ENCODE measurements at regions not wholly inside any gene's neighbourhood (a gene's known extent, or its start where the extent isn't known, plus 50 kb on each side); places are given as distances from the start of the nearest gene placed in this dataset.

DNA sequence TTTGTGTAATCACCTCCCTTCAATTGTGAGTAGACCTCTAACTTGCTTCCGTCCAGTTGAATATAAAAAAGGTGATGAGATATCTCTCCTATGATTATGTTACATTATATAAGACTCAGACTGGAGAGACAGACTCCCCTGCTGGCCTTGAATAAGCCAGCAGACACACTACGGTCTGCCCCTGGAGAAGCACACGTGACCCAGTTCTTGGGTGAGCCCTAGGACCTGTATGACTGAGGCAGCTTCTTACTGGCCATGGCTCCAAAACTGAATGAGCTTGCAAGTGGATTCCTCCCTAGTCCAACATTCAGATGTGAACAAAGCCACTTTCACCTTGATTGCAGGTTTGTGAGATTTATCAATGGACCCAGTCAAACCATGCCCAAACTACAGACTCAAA, 427.9 kb upstream of the DCN start:
- DNase-seq (ENCODE audit: extremely low read depth in 1 of 2, low read depth in 1 of 2): no peak

DNA sequence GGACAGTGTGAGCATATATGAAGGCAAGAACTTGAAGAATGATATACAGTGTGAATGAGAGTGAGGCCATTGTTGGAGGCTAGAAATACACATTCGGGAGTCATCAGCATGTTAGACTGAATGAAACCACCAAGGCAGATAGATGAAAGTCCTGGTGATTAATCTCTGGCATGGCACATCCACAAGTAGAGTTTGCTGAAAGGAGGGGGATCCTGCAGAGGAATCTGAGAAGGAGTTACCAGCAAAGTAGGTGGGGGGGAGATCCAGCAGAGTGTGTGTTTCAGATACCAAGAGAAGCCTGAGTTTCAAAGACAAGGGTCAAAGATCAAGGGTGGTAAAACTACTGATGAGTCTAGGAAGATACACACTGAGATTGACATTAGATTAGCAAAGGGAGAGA, 426.7 kb upstream of the DCN start:
- no peak for DNase-seq (ENCODE audit: extremely low read depth in 1 of 2, low read depth in 1 of 2)

DNA sequence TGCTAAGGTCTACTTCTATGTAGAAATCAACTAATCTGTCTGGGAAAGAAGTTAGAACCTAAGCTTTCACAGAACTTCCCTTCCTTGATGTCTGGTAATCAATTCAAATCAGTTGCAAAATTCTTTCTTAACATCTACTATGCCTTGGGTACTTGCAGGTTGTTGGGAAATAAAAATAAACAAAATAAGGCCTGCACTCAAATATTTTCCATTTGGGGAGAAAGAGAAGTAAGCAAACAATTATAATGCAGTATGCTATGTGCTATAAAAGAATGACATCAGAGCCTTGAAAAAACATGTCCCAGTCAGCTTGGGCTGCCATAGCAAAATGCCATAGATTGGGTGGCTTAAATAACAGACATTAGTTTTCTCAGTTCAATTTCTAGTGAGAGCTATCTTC, 425.9 kb upstream of the DCN start:
- no peak for DNase-seq (ENCODE audit: extremely low read depth in 1 of 2, low read depth in 1 of 2)

DNA sequence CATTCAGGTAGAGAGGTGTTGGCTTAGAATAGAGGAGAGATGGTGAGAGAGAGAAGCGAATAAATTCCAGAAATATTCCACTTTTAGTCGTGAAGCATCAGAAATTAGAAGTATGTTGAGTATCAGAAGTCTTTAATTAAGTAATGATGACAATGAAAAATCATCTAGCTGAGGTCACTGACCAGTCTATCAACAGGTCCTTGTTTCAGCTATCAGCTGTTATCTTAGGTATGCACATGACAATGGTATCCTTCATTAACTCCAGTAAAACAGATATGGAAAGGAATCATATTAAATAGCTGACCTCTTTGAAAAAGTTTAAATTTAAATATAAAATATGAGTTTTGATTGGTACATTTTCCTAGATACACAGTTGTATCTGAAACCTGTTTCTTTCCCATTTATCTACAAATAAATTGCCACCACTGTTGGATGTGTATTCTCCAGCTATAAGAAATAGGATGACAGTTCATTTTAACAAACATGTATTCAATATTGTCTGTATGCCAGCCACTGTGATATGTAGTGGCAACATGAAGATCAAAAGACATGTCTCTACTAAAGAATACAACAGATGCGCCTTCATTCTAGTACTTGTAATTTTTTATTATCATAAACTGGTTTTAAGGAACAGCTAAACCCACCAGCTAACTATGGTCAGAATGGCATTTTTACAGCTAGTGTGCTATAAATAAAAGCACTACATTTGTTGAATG, 424.2 kb upstream of the DCN start:
- DNase-seq (ENCODE audit: extremely low read depth in 1 of 2, low read depth in 1 of 2): no peak

DNA sequence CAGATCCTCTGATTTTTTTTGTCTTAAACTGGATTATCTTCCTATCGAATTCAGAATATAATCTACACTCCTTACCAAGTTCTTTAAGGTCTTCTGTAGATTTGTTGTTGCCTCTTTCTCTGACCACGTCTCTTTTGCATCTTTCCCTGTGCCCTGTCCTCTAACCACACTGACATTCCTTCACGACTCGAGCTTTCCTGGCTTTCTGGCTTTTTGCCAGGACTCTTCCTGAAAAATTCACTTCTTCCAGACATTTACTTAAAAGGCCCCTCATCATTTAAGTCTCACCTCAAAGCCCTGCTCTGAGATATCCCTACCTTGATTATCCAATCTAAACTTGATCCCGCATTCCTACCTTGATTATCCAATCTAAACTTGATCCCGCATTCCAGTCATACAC, 422.3 kb upstream of the DCN start:
- DNase-seq (ENCODE audit: extremely low read depth in 1 of 2, low read depth in 1 of 2): no peak

DNA sequence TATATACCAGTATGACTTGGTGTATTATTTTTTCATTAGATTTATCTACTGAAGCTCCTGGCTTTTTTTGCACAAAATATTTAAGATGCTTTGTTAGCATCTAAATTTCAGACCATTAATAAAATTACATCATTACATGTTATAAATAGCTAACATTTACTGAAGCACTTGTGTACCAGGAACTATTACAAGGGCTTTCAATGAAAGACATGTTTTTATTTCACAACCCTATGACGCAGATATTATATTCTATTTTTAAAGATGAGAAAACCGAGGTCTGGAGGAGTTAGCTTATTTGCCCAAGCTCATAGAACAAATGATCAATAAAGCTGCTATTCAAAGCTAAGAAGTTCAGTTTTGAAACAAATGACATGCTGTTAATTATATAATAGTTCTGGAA, 420.4 kb upstream of the DCN start:
- DNase-seq (ENCODE audit: extremely low read depth in 1 of 2, low read depth in 1 of 2): no peak

DNA sequence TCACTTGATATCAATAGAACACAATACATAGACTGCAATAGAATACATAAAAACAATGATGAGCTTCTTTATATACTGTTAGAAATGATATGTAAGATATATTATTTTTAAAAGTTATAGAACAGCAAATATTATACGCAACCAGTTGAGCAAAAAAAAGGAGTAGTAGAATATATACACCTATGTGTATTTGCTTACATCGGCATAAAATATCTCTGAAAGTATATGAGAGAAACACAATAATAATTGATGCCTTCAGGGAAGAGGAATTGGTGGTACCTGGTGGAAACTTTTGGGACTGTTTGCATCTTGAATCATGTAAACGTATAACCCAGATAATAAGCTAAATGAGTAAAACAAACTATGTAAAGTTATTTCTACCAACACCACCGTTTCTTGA, 418.4 kb upstream of the DCN start:
- DNase-seq (ENCODE audit: extremely low read depth in 1 of 2, low read depth in 1 of 2): no peak

DNA sequence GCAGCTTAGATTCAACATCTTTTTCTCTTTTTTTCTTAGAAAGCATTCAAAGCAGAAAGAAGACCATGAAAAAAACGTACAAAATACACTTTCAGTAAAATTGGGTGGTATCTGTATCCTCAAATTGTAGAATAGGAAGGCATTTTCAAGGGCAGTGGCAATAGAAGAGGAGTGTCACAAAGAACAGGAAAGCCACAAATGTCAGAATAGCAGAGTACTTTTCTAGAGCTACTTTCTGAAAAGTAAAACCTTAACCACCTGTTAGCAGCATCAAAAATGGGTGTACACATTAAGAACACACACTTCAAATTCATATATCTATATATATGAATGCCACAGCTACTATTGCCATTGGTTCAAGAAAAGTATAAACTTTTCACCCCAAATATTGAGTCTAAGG, 412.1 kb upstream of the DCN start:
- DNase-seq (ENCODE audit: extremely low read depth in 1 of 2, low read depth in 1 of 2): no peak

DNA sequence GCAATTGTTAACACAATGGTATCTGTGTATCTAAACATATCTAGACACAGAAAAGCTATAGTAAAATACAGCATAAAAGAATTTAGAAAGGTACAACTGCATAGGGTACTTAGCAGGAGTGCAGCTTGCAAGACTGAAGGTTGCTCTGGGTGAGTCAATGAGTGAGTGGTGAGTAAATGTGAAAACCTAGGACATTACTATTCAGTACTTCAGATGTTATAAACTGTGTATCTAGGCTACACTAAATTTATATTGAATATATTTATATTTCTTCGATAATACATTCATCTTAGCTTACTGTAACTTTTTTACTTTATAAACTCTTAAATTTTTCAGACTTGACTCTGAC, 409.0 kb upstream of the DCN start:
- DNase-seq (ENCODE audit: extremely low read depth in 1 of 2, low read depth in 1 of 2): no peak

DNA sequence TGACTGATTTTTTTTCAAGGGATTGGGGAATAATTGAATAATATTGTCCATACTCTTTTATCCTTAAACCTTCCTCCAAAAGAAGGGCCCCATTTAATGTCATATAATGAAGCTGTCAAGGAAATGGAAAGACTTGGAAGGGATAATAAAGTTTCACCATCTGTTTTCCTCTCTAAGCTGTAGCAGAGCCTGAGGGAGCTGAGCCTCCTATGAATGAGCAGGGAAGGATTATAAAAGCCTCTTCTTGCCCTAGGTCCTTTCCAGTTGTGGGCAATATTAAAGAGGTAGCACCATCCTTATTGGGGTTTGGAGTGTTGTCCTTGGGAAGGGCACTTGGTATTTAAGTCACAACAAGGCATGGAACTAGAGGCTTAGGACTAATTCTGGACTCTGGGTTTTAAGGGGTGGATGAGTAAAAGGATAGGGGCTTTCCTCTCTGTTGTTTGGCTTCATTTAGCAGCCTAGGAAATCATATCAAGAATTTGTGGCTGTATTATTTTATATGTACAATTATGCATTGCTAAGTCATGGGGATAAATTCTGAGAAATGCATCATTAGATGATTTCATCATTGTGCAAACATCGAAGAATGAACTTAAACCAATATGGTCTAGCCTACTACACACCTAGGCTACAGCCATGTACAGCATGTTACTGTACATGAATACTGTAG, 408.5 kb upstream of the DCN start:
- no peak for DNase-seq (ENCODE audit: extremely low read depth in 1 of 2, low read depth in 1 of 2)

DNA sequence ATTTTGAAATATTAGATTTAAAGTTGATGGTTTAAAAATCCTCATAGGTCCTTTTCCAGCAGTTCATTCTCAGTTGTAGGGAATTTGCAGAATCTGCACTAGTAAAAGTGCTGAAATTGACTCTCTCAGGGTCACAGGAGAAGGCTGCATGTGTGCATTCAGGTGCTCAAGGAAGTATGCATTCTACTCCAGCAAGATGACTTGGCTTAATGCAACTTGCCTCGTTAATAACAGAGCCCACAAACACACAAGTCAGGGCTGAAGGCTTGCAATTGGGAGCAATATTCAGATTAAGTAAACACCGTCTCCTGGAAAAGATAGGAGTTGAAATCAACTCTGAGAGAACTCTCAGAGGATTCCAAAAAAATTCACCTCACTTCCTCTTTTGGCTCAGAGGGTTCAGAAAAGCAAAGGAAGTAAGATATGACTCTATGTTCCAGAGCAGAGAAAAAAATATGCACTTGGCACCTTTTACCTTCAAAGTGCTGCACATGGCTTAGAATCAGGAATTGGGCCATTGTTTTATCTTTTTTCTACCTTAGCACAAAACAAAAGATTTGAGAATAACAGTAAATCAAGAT, 406.3 kb upstream of the DCN start:
- DNase-seq (ENCODE audit: extremely low read depth in 1 of 2, low read depth in 1 of 2): no peak

DNA sequence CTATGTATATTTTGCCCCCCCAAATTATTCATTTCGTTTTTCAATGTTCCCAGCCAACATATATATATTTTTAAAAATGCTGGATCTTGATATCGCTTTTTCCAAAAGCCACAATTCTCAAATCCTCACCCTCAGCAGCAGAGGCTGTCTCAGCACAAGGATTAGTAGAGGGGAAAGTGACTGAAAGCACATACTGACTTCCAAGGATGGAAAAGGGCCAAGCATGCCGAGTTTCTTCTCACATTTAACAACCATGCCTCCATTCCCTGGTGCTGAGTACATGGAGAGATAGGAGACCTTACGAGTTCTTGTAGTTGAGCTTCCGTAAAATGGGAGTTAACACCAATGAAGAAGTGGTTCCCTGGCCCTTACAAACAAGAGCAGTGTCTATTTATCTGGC, 403.4 kb upstream of the DCN start:
- DNase-seq (ENCODE audit: extremely low read depth in 1 of 2, low read depth in 1 of 2): no peak

DNA sequence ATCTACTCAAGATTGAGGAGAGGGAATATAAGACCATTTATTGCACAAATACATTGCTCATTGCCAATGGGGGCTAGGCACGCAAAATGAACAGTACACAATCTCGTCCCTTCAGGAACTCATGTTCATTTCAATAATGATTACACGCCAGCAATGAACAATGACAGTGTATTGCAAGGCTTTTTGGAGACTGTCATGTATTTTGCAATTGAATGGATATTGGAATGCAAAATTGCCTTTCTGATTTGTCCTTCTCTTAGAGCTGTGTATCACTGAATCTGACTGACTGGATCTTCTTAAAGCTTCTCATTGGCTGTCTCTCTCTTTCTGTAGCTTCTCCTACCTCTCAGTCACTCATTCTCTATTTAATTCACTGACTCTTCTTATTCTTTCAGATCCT, 400.2 kb upstream of the DCN start:
- no peak for DNase-seq (ENCODE audit: extremely low read depth in 1 of 2, low read depth in 1 of 2)

DNA sequence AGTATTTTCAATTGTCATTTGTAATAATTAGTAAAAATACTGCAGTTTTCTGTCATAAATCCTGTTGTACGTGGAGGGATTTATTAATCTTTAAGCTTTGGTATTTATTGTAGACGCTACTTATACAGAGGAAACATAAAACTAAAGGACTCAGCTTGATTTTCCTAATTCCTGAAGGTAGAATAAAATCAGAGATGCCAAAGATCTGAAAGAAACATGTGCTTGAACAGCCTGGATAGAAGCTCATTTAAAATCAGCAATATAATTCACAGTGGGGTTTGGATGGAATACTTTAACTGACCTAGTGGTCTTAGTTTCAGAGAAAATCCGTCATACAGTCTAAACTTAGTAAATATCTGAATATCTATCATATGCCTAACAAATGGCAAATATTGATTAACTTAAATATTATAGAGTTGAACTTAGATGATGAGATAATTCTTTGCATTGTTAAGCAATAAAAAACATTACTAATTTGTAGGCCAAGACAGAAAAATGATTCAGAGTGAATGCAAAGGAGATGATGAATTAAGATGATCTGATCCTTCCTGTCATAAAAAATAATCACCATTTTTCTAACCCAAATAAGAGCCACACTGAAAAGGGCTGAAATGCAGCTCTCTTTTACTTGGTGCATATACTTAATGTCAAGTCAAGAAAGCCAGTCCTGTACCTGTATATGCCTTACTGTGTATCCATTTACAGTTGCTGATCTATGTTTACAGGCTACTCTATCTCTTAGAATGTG, 397.1 kb upstream of the DCN start:
- no peak for DNase-seq (ENCODE audit: extremely low read depth in 1 of 2, low read depth in 1 of 2)

DNA sequence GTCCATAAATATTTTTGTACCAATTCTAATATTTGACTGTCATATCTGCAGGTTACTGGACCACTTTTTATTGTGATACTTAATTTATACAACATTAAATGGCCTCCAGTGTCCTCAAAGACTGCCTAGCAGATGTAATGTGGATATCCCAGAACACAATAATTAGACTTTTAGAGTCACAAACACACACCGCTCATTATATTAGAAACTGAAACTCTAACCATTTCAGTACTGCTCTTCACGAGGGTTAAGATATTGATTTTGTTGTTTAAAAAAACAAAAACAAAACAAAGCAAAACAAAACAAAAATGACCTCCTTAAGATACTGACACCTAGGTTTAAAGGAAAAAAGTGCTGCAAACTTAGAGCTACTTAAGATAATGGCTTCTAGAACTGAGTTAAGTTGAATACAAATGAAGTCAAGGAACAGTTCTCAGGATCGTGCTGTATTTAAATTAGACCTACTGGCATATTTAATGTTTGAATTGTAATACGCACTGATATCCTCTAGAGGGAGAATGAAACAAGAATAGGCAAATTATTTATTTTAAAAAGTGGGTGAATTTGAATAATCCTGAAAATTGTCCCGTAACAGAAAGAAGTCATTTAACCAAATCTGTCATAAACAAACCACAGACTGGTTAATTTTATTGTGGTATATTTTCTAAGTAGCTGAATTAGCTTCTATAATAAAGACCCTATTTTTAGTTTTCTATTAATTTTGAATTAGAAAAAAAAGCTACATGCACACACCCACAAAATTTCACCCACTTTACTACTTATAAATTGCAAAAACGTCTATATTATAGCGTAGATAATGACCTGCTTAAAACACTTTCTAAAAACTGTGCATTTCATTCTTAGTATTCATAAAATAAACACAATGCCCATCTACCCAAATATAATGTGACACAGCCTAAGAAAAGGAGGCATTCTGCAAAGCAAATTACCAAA, 395.2 kb upstream of the DCN start:
- DNase-seq (ENCODE audit: extremely low read depth in 1 of 2, low read depth in 1 of 2): no peak

DNA sequence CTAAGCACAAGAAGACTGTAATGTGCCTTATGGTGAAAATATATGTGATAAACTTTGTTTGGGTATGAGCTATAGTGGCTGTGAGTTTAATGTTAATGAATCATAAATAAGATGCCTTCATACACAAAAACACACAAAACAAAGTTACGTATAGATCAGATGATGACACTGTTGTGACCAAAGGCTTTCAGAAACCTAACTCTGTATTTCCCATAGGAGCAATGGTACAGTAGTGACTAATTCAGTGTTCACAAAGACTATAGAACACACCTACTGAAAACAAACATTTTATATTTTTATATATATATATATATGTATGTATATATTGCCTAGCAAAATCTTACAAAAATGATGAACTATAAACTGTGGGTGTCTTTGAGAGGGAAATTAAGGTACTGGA, 393.8 kb upstream of the DCN start:
- no peak for DNase-seq (ENCODE audit: extremely low read depth in 1 of 2, low read depth in 1 of 2)

DNA sequence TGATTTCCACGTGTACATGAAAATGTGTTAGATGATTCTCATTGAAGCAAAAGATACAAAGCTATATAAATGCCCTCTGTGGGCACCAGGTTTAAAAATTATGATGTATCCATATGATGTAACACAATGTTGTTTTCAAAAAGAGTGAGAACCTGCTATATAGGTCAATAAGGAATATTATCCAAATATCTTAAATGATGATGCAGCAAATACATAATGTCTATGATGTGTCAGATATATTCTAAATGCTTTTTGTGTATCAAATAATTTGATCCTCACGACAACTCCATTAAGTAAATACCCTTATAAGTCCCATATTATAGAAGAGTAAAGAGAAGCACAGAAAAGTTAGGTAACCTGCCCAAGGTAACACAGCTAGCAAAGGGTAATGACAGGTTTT, 393.0 kb upstream of the DCN start:
- no peak for DNase-seq (ENCODE audit: extremely low read depth in 1 of 2, low read depth in 1 of 2)

DNA sequence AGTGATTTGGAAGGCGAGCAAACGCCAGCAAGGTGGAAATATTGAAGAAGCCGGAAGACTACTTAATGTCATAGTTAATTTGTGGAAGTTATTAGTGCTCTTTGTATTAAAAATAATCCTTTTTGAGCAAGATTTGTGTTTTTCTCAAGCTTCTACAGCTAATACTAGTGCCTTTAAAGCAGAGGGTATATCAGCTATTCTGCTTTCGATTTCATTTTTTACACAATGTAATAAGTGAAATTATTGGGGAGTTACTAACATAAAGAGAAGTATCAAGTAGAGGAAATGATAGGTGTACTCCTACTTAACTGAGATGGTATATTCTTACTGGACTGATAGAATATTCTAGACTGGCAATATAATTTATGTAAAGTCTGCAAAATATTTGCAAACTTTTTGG, 392.4 kb upstream of the DCN start:
- no peak for DNase-seq (ENCODE audit: extremely low read depth in 1 of 2, low read depth in 1 of 2)

DNA sequence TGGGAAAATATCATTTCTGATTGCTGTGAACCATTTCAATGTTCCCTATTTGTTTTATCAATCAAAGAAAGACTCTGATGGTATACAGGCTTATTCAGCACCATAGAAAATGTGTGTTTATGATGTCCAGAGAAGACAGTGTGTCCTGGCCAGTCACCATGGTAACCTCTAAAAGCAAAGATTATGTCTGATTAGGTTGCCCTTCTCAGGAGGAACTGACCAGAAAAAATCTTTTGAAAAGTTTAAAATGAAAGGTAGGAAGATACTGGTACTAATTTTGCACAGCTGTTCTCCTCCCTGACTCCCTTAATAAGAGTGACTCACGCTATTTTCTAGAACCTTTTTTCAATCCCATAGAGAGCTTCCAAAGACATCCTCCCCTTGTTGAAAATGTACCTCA, 391.8 kb upstream of the DCN start:
- DNase-seq (ENCODE audit: extremely low read depth in 1 of 2, low read depth in 1 of 2): no peak

DNA sequence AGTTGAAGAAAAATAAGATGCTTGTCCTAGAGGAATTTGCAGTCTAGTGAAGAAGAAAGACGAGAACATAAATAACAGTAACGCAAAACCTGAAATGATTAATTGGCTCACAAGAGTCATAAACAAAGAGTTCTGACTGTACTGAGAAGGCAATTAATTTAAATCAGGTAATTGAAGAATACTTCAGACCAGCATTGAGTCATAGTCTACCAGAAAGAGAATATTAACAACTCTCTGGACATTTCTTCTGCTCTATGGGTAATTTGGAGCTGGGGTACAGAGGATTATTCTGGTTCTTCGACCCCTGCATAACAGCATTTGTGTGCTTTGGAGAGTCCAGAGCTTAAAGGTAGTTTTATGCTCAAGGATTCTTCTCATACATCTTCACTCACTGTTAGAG, 390.3 kb upstream of the DCN start:
- no peak for DNase-seq (ENCODE audit: extremely low read depth in 1 of 2, low read depth in 1 of 2)

DNA sequence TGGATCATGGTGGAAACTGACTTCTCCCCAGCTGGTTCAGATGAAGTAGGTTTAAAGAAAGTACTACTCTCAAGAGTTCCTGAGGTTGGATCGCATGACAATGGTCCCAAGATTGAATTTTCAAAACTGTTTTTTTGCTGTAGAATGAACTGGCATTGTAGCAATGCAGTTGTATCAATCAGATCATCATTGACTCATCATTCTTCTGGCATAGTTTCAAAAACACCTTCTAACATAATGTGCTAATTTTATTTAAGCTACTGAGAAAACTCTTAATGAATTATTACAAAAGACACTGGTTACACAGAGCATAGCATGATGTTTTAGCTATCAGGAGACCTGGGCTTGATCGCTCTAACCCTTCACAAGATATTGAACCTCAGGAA, 384.5 kb upstream of the DCN start:
- no peak for DNase-seq (ENCODE audit: extremely low read depth in 1 of 2, low read depth in 1 of 2)
